ENCODE measurements at regions not wholly inside any gene's neighbourhood (a gene's known extent, or its start where the extent isn't known, plus 50 kb on each side); places are given as distances from the start of the nearest gene placed in this dataset.

- no peak overlapping the region for H3K4me3 ChIP-seq (ENCODE audit: insufficient read depth, low read length, poor library complexity, severe bottlenecking)
- H3K36me3 ChIP-seq (ENCODE audit: low read length) = no peaks in the 10 kb centered on the region
- no peaks in the 10 kb centered on the region; the same call in 1 of the 2 replicates for H3K9me3 ChIP-seq (ENCODE audit: insufficient read depth, low read length)
Measured at GRCh38 chr2:5188636-5189035, 503.5 kb upstream of the SOX11 start.

DNA sequence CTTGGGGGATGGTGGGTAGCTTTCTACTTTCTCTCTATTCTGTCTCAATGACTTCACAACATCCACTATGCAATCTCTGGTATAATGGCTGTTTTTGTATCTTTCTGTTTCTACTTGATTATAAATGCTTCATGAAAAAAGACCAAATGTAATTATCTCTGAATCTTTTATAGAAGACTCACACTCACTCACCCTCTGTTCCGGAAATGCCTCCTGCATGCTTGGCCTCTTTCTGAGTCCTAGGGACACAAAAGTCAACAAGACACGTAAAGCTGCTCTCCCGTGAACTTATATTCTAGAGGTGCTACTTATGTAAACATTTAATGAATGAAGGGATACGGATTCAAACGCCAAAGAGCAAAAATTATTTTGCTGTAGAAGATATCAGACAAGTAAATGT lies 502.2 kb upstream of the SOX11 start:
- Histone ChIP-seq H3K79me2 (ENCODE audit: insufficient read depth, low read length) (no peaks in the 10 kb centered on the region), H4K20me1 (ENCODE audit: low read depth, low read length) (no peaks in the 10 kb centered on the region), H3F3A (ENCODE audit: insufficient read depth) (no peaks in the 10 kb centered on the region), H3K4me2 (ENCODE audit: low read depth, low read length, poor library complexity, severe bottlenecking) (no peak overlapping the region), H3K9me2 (replicated peaks; ENCODE audit: insufficient read depth, low read length) (no peaks in the 10 kb centered on the region), H3K27me3 (ENCODE audit: low read length) (no peaks in the 10 kb centered on the region), H3K9me3 (ENCODE audit: insufficient read depth, low read length) (no peaks in the 10 kb centered on the region; the same call in 1 of the 2 replicates), H2AFZ (ENCODE audit: low read depth, low read length, severe bottlenecking) (no peak overlapping the region), H3K4me3 (ENCODE audit: insufficient read depth, low read length, poor library complexity, severe bottlenecking) (no peak overlapping the region), H3K27ac (ENCODE audit: low read depth, low read length) (no peak overlapping the region), H3K36me3 (ENCODE audit: low read length) (no peaks in the 10 kb centered on the region), H3K9ac (ENCODE audit: low read length) (no peak overlapping the region)
- TF ChIP-seq EZH2phosphoT487 (conservative IDR thresholded peaks at IDR 0.05; ENCODE audit: low read length) = no peak
- TF ChIP-seq CTCF (IDR thresholded peaks at IDR 0.05; ENCODE audit: insufficient read depth, low read length, poor library complexity, severe bottlenecking) = no peak

More at GRCh38 chr2:5188636-5189035, 503.5 kb upstream of the SOX11 start:
- no peaks in the 10 kb centered on the region for H3K79me2 ChIP-seq (ENCODE audit: insufficient read depth, low read length)
- H2AFZ ChIP-seq (ENCODE audit: low read depth, low read length, severe bottlenecking) = no peak overlapping the region
- H4K20me1 ChIP-seq (ENCODE audit: low read depth, low read length) = no peaks in the 10 kb centered on the region
- H3K4me2 ChIP-seq (ENCODE audit: low read depth, low read length, poor library complexity, severe bottlenecking) = no peak overlapping the region
- H3K27ac ChIP-seq (ENCODE audit: low read depth, low read length) = no peak overlapping the region
- H3K9me2 ChIP-seq (replicated peaks; ENCODE audit: insufficient read depth, low read length) = no peaks in the 10 kb centered on the region
- no peaks in the 10 kb centered on the region for H3K27me3 ChIP-seq (ENCODE audit: low read length)
- no peak overlapping the region for H3K9ac ChIP-seq (ENCODE audit: low read length)
- TF ChIP-seq EZH2phosphoT487 (conservative IDR thresholded peaks at IDR 0.05; ENCODE audit: low read length) (no peak), CTCF (IDR thresholded peaks at IDR 0.05; ENCODE audit: insufficient read depth, low read length, poor library complexity, severe bottlenecking) (no peak)
- H3F3A ChIP-seq (ENCODE audit: insufficient read depth) = no peaks in the 10 kb centered on the region

GRCh38 chr2:5195636-5196035 lies 496.5 kb upstream of the SOX11 start:
- no peak overlapping the region for H2AFZ ChIP-seq (ENCODE audit: low read depth, low read length, severe bottlenecking)

More at GRCh38 chr2:5195636-5196035, 496.5 kb upstream of the SOX11 start:
- Histone ChIP-seq H3K9ac (ENCODE audit: low read length) (no peak overlapping the region), H3F3A (ENCODE audit: insufficient read depth) (no peaks in the 10 kb centered on the region), H3K4me2 (ENCODE audit: low read depth, low read length, poor library complexity, severe bottlenecking) (no peak overlapping the region), H4K20me1 (ENCODE audit: low read depth, low read length) (no peaks in the 10 kb centered on the region), H3K79me2 (ENCODE audit: insufficient read depth, low read length) (no peaks in the 10 kb centered on the region), H3K27ac (ENCODE audit: low read depth, low read length) (no peak overlapping the region), H3K9me3 (ENCODE audit: insufficient read depth, low read length) (no peaks in the 10 kb centered on the region), H3K9me2 (replicated peaks; ENCODE audit: insufficient read depth, low read length) (no peaks in the 10 kb centered on the region), H3K36me3 (ENCODE audit: low read length) (no peaks in the 10 kb centered on the region), H3K4me3 (ENCODE audit: insufficient read depth, low read length, poor library complexity, severe bottlenecking) (no peak overlapping the region), H3K27me3 (ENCODE audit: low read length) (no peaks in the 10 kb centered on the region)
- no peak for TF ChIP-seq EZH2phosphoT487 (conservative IDR thresholded peaks at IDR 0.05; ENCODE audit: low read length)
- no peak for TF ChIP-seq CTCF (IDR thresholded peaks at IDR 0.05; ENCODE audit: insufficient read depth, low read length, poor library complexity, severe bottlenecking)
